ENCODE measurements at regions not wholly inside any gene's neighbourhood (a gene's known extent, or its start where the extent isn't known, plus 50 kb on each side); places are given as distances from the start of the nearest gene placed in this dataset.
A peak's percentile ranks its signal among the peaks of the same experiment; 100 is the strongest.

GRCh38 chr5:126370796-126371718 is 52.2 kb upstream of the GRAMD2B start:
- TF ChIP-seq CTCF (IDR thresholded peaks at IDR 0.05; ENCODE audit: low read length, missing control alignments): no peak

GRCh38 chr5:126373375-126374108 is 49.7 kb upstream of the GRAMD2B start:
- no peak for TF ChIP-seq CTCF (IDR thresholded peaks at IDR 0.05; ENCODE audit: low read length, missing control alignments)
- DNase-seq (ENCODE audit: low read depth): no peak

More at GRCh38 chr5:126370796-126371718, 52.2 kb upstream of the GRAMD2B start:
- peak; percentile 68 for DNase-seq (ENCODE audit: low read depth)
- no peak overlapping the region for H3K4me3 ChIP-seq (replicated peaks; ENCODE audit: low read depth, low read length)

More at GRCh38 chr5:126373375-126374108, 49.7 kb upstream of the GRAMD2B start:
- no peak overlapping the region for H3K4me3 ChIP-seq (replicated peaks; ENCODE audit: low read depth, low read length)
